Activated CD4-positive, alpha-beta memory T cell treated with anti-CD3 and anti-CD28 coated beads for 36 hours (primary cell): ENCODE measurements at regions not wholly inside any gene's neighbourhood (a gene's known extent, or its start where the extent isn't known, plus 50 kb on each side); places are given as distances from the start of the nearest gene placed in this dataset.

ENCODE experiments used
- CTCF ChIA-PET: fragments of 350-600 bp; sonication (Branson Sonifier 250); formaldehyde crosslinking; loops from one replicate; lab custom pipeline; 2021; ENCODE audit warnings: antibody characterized with exemption, inconsistent platforms; lab: Charles Lee
- POLR2A ChIA-PET: fragments of 350-600 bp; sonication (Branson Sonifier 250); formaldehyde crosslinking; loops from one replicate; lab custom pipeline; 2021; ENCODE audit warnings: antibody characterized with exemption; lab: Charles Lee
- DNase-seq: peaks from one replicate; pipeline ENCODE4 v3.0.0-alpha.2; 2020
- H3K27ac Mint-ChIP-seq: one replicate; pipeline ENCODE4 v1.8.0; 2021; ENCODE audit warnings: mixed read lengths
- H3K27me3 Mint-ChIP-seq: one replicate; pipeline ENCODE4 v1.8.0; 2021; ENCODE audit warnings: mixed read lengths
- H3K36me3 Mint-ChIP-seq: one replicate; pipeline ENCODE4 v1.8.0; 2021; ENCODE audit warnings: mixed read lengths
- H3K4me1 Mint-ChIP-seq: one replicate; pipeline ENCODE4 v1.8.0; 2021; ENCODE audit warnings: low read depth, mixed read lengths
- H3K4me3 Mint-ChIP-seq: one replicate; pipeline ENCODE4 v1.8.0; 2021; ENCODE audit warnings: mild to moderate bottlenecking, mixed read lengths
- H3K9me3 Mint-ChIP-seq: one replicate; pipeline ENCODE4 v1.8.0; 2021; ENCODE audit warnings: mixed read lengths
- intact Hi-C: fragments of 100-400 bp; cut with micrococcal nuclease; formaldehyde crosslinking; loops from one replicate; pipeline ENCODE4 v1.15.1; 2023

- CTCF ChIA-PET = no interaction called here
- Mint-ChIP-seq H3K36me3 (peaks cover 10% of the 10 kb centered on the region), H3K4me3 (no peak overlapping the region), H3K9me3 (peaks cover 51% of the 10 kb centered on the region), H3K4me1 (no peaks in the 10 kb centered on the region), H3K27ac (no peak overlapping the region), H3K27me3 (no peaks in the 10 kb centered on the region)
- intact Hi-C loops = no loop called here
- POLR2A ChIA-PET = no interaction called here
- DNase-seq = no peak
Observed at GRCh38 chr19:20858218-20858617, 64.8 kb upstream of the ZNF85 start.

GRCh38 chr19:20858861-20859260, 64.2 kb upstream of the ZNF85 start:
- POLR2A ChIA-PET = no interaction called here

GRCh38 chr19:20860339-20860738, 62.7 kb upstream of the ZNF85 start:
- Mint-ChIP-seq H3K9me3 (peaks cover 36% of the 10 kb centered on the region), H3K27ac (no peak overlapping the region), H3K4me1 (no peaks in the 10 kb centered on the region), H3K4me3 (no peak overlapping the region), H3K36me3 (peaks cover 10% of the 10 kb centered on the region), H3K27me3 (no peaks in the 10 kb centered on the region)
- CTCF ChIA-PET = no interaction called here
- DNase-seq = no peak
- POLR2A ChIA-PET = no interaction called here
- intact Hi-C loops = no loop called here

More at GRCh38 chr19:20858861-20859260, 64.2 kb upstream of the ZNF85 start:
- Mint-ChIP-seq H3K9me3 (peaks cover 47% of the 10 kb centered on the region), H3K27me3 (no peaks in the 10 kb centered on the region), H3K4me1 (no peaks in the 10 kb centered on the region), H3K36me3 (peaks cover 10% of the 10 kb centered on the region), H3K4me3 (no peak overlapping the region), H3K27ac (no peak overlapping the region)
- intact Hi-C loops = no loop called here
- DNase-seq = no peak
- CTCF ChIA-PET = no interaction called here

- Mint-ChIP-seq H3K27me3 (no peaks in the 10 kb centered on the region), H3K36me3 (peaks cover 8% of the 10 kb centered on the region), H3K4me1 (no peaks in the 10 kb centered on the region), H3K27ac (no peak overlapping the region), H3K9me3 (peaks cover 37% of the 10 kb centered on the region), H3K4me3 (no peak overlapping the region)
- intact Hi-C loops = no loop called here
- POLR2A ChIA-PET = no interaction called here
- no peak for DNase-seq
- CTCF ChIA-PET = no interaction called here
Observed at GRCh38 chr19:20863176-20863575, 59.9 kb upstream of the ZNF85 start.
